ENCODE measurements at regions not wholly inside any gene's neighbourhood (a gene's known extent, or its start where the extent isn't known, plus 50 kb on each side); places are given as distances from the start of the nearest gene placed in this dataset.

GRCh38 chr6:68328156-68328555, 306.9 kb upstream of the ADGRB3 start:
- Histone ChIP-seq H3K27me3 (ENCODE audit: control insufficient read depth, insufficient read depth, low read length) (no peaks in the 10 kb centered on the region), H3K36me3 (ENCODE audit: control insufficient read depth, insufficient read depth, low read length) (no peaks in the 10 kb centered on the region), H3K4me3 (ENCODE audit: low read depth, low read length) (no peak overlapping the region)
- TF ChIP-seq CTCF (IDR thresholded peaks at IDR 0.05; ENCODE audit: insufficient read depth, low read depth, low read length), result no peak
- POLR2A ChIA-PET, result no interaction called here
- CTCF ChIA-PET, result interaction anchor here (1.4 kb wide), 1 partner anchor 14 kb away, joined by 3 read pairs; no protein-coding TSS in a partner anchor
- DNase-seq (ENCODE audit: low read depth), result no peak

GRCh38 chr6:68326762-68327161, 308.3 kb upstream of the ADGRB3 start:
- ChIA-PET POLR2A (no interaction called here), CTCF (no interaction called here)
- no peak for DNase-seq (ENCODE audit: low read depth)
- Histone ChIP-seq H3K36me3 (ENCODE audit: control insufficient read depth, insufficient read depth, low read length) (no peaks in the 10 kb centered on the region), H3K27me3 (ENCODE audit: control insufficient read depth, insufficient read depth, low read length) (no peaks in the 10 kb centered on the region), H3K4me3 (ENCODE audit: low read depth, low read length) (no peak overlapping the region)
- TF ChIP-seq CTCF (IDR thresholded peaks at IDR 0.05; ENCODE audit: insufficient read depth, low read depth, low read length), result no peak

- POLR2A ChIA-PET, result no interaction called here
- no peaks in the 10 kb centered on the region for H3K27me3 ChIP-seq (ENCODE audit: control insufficient read depth, insufficient read depth, low read length)
- DNase-seq (ENCODE audit: low read depth), result no peak
- CTCF ChIA-PET, result no interaction called here
- no peaks in the 10 kb centered on the region for H3K36me3 ChIP-seq (ENCODE audit: control insufficient read depth, insufficient read depth, low read length)
- H3K4me3 ChIP-seq (ENCODE audit: low read depth, low read length), result no peak overlapping the region
- no peak for TF ChIP-seq CTCF (IDR thresholded peaks at IDR 0.05; ENCODE audit: insufficient read depth, low read depth, low read length)
These were observed 317.7 kb upstream of the ADGRB3 start for GRCh38 chr6:68317366-68317765.

GRCh38 chr6:68313911-68314310, 321.2 kb upstream of the ADGRB3 start:
- Histone ChIP-seq H3K36me3 (ENCODE audit: control insufficient read depth, insufficient read depth, low read length) (no peaks in the 10 kb centered on the region), H3K4me3 (ENCODE audit: low read depth, low read length) (no peak overlapping the region), H3K27me3 (ENCODE audit: control insufficient read depth, insufficient read depth, low read length) (no peaks in the 10 kb centered on the region)
- POLR2A ChIA-PET, result no interaction called here
- TF ChIP-seq CTCF (IDR thresholded peaks at IDR 0.05; ENCODE audit: insufficient read depth, low read depth, low read length), result no peak
- CTCF ChIA-PET, result interaction anchor here (0.6 to 1.0 kb wide), 2 partner anchors 10 to 100 kb away, joined by 3 read pairs; no protein-coding TSS in a partner anchor
- DNase-seq (ENCODE audit: low read depth), result no peak

GRCh38 chr6:68307301-68307700, 327.8 kb upstream of the ADGRB3 start:
- DNase-seq (ENCODE audit: low read depth), result no peak
- Histone ChIP-seq H3K36me3 (ENCODE audit: control insufficient read depth, insufficient read depth, low read length) (no peaks in the 10 kb centered on the region), H3K27me3 (ENCODE audit: control insufficient read depth, insufficient read depth, low read length) (no peaks in the 10 kb centered on the region), H3K4me3 (ENCODE audit: low read depth, low read length) (no peak overlapping the region)
- ChIA-PET POLR2A (no interaction called here), CTCF (no interaction called here)
- TF ChIP-seq CTCF (IDR thresholded peaks at IDR 0.05; ENCODE audit: insufficient read depth, low read depth, low read length), result no peak
